GM13977 (cell line): ENCODE measurements at regions not wholly inside any gene's neighbourhood (a gene's known extent, or its start where the extent isn't known, plus 50 kb on each side); places are given as distances from the start of the nearest gene placed in this dataset.

Source experiments
- DNase-seq: peaks from one replicate; pipeline ENCODE4 v3.0.0; 2012; ENCODE audit warnings: low spot score
- in situ Hi-C: fragments of 300-500 bp; cut with MboI; formaldehyde crosslinking; loops from one replicate; pipeline ENCODE4 v1.12.0; 2022; ENCODE audit warnings: low sequenced_read_pairs, low pct_unique_long_range_greater_than_20kb, mixed read lengths, inconsistent platforms; ENCODE audit not compliant: unreplicated experiment
- TF ChIP-seq, protein P1 (sequence below): IDR thresholded peaks from 2 replicates; pipeline ENCODE4 v1.5.1; 2012; ENCODE audit warnings: mild to moderate bottlenecking, control low read depth; ENCODE audit not compliant: insufficient read depth; ENCODE audit errors: extremely low read depth, missing control alignments

DNA sequence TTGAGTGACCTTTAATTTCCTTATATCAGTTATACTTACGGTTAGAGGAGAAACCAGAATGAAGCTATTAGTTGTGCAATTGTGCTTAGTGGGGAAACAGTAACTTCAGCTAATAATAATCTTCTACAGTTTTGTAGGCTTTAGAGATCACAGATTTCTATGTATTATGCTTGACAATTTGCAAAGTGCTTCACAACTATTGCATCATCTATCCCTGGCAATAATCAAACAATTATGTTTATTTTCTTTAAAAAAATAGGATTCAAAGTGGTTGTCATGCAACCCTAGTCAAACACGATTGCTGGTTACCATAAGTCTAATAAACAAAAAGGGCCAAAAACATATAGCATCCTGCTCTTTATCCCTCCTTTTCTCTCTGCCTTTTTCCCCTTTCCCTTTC lies 530.3 kb downstream of the NXPH1 start:
- DNase-seq = no peak
- in situ Hi-C loops = no loop called here
- TF ChIP-seq, protein P1, sequence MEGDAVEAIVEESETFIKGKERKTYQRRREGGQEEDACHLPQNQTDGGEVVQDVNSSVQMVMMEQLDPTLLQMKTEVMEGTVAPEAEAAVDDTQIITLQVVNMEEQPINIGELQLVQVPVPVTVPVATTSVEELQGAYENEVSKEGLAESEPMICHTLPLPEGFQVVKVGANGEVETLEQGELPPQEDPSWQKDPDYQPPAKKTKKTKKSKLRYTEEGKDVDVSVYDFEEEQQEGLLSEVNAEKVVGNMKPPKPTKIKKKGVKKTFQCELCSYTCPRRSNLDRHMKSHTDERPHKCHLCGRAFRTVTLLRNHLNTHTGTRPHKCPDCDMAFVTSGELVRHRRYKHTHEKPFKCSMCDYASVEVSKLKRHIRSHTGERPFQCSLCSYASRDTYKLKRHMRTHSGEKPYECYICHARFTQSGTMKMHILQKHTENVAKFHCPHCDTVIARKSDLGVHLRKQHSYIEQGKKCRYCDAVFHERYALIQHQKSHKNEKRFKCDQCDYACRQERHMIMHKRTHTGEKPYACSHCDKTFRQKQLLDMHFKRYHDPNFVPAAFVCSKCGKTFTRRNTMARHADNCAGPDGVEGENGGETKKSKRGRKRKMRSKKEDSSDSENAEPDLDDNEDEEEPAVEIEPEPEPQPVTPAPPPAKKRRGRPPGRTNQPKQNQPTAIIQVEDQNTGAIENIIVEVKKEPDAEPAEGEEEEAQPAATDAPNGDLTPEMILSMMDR = no peak

DNA sequence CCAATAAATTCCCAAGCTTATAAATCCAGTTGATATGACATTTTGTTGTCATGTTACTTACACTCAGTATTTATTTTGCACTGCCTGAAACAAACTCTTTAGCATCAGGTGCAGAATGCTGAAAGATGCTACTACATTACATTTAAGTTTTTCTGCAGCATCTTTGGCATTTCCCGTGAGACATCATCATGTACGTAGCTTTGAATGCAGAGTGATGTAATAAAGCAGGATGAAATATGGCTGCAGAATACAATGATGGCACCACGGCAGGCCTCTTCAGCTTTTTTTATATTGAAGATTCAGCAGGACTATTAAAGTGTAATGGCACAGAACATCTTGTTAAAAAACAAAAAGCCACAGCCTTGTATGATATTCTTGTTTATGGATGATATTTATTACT lies 531.8 kb downstream of the NXPH1 start:
- in situ Hi-C loops = no loop called here
- no peak for DNase-seq
- TF ChIP-seq, protein P1 = no peak

DNA sequence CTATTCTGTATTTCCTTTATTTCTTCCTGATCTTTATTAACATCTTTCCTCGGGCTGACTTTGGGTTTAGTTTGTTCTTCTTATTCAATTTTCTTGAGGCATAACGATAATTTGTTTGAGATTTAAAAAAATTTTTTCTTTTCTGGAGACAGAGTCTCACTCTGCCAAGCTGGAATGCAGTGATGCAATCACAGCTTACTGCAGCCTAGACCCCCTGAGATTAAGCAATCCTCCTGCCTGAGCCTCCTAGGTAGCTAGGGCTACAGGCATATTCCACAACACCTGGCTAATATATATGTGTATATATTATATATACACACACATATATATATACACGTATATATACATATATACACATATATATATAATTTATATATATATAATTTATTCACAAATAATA lies 540.2 kb downstream of the NXPH1 start:
- in situ Hi-C loops = no loop called here
- DNase-seq = no peak
- TF ChIP-seq, protein P1 = no peak

DNA sequence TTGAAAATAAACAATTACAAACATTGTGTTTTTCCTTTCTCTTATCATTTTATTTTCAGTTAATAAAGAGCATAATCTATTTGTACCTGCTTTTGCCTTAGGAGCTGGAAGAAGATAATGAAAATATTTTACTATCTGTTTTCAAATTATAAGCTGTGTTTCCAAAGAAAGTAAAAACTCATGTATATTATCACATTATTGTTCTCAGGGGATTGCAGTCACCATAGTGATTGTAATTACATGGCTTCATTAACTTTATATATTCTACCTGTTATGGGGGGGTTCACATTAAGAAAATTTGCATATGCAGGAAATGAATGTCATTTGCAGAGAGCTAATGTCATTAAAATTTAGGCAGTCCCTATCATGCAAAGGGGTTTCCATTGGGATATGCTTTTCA lies 542.3 kb downstream of the NXPH1 start:
- TF ChIP-seq, protein P1 = no peak
- in situ Hi-C loops = no loop called here
- DNase-seq = no peak

DNA sequence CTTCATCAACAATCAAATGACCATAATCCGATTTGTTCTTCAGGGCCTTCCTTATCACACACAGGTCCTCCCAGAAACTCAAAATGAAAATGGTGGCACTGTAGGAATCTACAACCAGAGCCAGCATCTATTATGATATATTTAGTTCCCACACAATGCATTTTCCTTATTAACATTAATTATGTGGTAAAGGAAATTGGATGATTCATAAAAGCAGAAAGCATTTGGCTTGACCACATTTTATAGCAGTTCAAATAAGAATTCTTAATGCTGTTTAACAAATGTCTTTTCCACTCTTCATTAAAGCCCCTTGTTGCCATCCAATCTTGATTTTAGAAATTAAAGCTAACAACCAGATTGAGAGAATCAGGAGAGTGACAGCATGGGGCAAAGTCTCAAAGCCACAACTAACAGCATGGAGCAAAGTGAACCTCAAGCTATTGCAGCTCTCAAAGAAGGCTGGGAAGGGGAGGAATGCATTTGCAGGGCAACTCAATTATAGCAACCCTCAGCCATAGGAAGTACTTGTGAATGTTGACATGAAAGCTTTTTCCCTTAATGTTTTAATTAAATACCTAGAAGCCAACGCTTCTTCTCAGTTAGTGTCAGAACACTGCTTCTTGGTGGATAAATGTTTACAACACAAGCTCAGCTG lies 549.1 kb downstream of the NXPH1 start:
- TF ChIP-seq, protein P1 = no peak
- in situ Hi-C loops = no loop called here
- no peak for DNase-seq

DNA sequence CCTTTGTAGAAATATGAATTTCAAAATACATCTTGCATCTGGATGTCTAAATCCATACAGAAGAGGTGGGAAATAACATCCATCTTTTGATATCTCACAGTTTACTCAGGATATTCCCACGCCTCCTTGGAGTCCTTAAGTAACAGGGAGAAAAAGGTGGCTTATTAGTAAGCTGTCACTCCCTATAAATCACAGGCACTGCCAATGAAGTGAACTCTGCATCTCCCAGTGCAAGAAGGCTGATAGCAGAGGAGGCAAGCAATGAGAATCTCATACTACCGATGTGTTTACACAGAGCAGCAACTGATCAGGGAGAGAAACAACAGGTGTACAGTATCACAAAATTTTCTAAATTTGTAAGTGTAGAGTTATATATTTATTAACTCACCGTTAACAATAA lies 551.8 kb downstream of the NXPH1 start:
- in situ Hi-C loops = no loop called here
- TF ChIP-seq, protein P1 = no peak
- no peak for DNase-seq

DNA sequence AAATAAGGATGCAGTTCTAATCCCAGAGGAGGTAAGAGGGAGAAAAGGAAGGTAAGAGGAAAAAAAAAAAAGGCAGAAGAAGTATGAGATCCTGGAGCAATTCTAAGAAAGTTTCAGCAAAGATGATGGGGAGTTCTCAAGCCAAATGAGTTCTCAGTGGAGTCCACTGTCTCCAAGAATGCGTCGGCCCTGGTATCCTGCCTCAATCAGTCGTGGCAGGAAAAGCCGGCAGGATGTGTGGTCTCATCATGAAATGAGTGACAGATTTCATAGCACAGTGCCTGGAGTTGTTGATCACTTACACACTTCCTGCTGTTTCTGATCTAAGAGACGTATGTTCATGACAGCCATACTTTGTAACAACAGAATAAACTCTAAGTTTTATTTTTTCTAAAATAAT lies 554.9 kb downstream of the NXPH1 start:
- in situ Hi-C loops = no loop called here

More for the DNA sequence above, 554.9 kb downstream of the NXPH1 start:
- no peak for DNase-seq
- TF ChIP-seq, protein P1 = no peak
